Liver (tissue), 3 donors: ENCODE measurements at regions not wholly inside any gene's neighbourhood (a gene's known extent, or its start where the extent isn't known, plus 50 kb on each side); places are given as distances from the start of the nearest gene placed in this dataset.

Source experiments
- CTCF ChIP-seq: fragments of 150-350 bp; IDR thresholded peaks from 2 replicates; pipeline ENCODE4 v1.5.1; 2017; ENCODE audit warnings: improper control_type of control experiment, low read depth, low read length; ENCODE audit not compliant: missing input control
- EGR1 ChIP-seq, 2 donors: IDR thresholded peaks; 2 replicates each; pipeline ENCODE4 v1.6.1; 2016 to 2018; ENCODE audit warnings: antibody characterized with exemption in 2 of 2, low read depth in 2 of 2
- GABPA ChIP-seq, 2 donors: IDR thresholded peaks in 1 of 2; conservative IDR thresholded peaks in 1 of 2; 2 replicates each; pipeline ENCODE4 v1.6.1; 2016; ENCODE audit warnings: antibody characterized with exemption in 2 of 2, mild to moderate bottlenecking in 1 of 2, moderate library complexity in 1 of 2
- HNF4G ChIP-seq: IDR thresholded peaks from 2 replicates; pipeline ENCODE4 v1.6.1; 2016; ENCODE audit warnings: antibody characterized with exemption
- JUND ChIP-seq, 2 donors: IDR thresholded peaks; 2 replicates each; pipeline ENCODE4 v1.6.1; 2016; ENCODE audit warnings: antibody characterized with exemption in 2 of 2
- NR2F2 ChIP-seq: IDR thresholded peaks from 2 replicates; pipeline ENCODE4 v1.6.1; 2016; ENCODE audit warnings: antibody characterized with exemption
- RAD21 ChIP-seq, 2 donors: IDR thresholded peaks; 2 replicates each; pipeline ENCODE4 v1.6.1; 2016; ENCODE audit warnings: antibody characterized with exemption in 2 of 2, mild to moderate bottlenecking in 2 of 2
- TAF1 ChIP-seq: conservative IDR thresholded peaks from 2 replicates; pipeline ENCODE4 v1.6.1; 2016; ENCODE audit warnings: antibody characterized with exemption, mild to moderate bottlenecking
- YY1 ChIP-seq: IDR thresholded peaks from 2 replicates; pipeline ENCODE4 v1.6.1; 2016; ENCODE audit warnings: antibody characterized with exemption, mild to moderate bottlenecking
- TF ChIP-seq, protein P1 (sequence below): IDR thresholded peaks from 2 replicates; pipeline ENCODE4 v1.6.1; 2016; ENCODE audit warnings: antibody characterized with exemption, mild to moderate bottlenecking
- TF ChIP-seq, protein P2 (sequence below): IDR thresholded peaks from 2 replicates; pipeline ENCODE4 v1.6.1; 2016; ENCODE audit warnings: antibody characterized with exemption
- TF ChIP-seq, protein P3 (sequence below): IDR thresholded peaks from 2 replicates; pipeline ENCODE4 v1.6.1; 2016; ENCODE audit warnings: antibody characterized with exemption
- TF ChIP-seq, protein P4 (sequence below): IDR thresholded peaks from 2 replicates; pipeline ENCODE4 v1.6.1; 2016; ENCODE audit warnings: antibody characterized with exemption
- donor health status: healthy.
- donor health status: healthy.

- no peak for TF ChIP-seq CTCF
- TF ChIP-seq JUND (IDR thresholded peaks at IDR 0.05), result no peak
- TF ChIP-seq YY1, result no peak
- TF ChIP-seq, protein P1, sequence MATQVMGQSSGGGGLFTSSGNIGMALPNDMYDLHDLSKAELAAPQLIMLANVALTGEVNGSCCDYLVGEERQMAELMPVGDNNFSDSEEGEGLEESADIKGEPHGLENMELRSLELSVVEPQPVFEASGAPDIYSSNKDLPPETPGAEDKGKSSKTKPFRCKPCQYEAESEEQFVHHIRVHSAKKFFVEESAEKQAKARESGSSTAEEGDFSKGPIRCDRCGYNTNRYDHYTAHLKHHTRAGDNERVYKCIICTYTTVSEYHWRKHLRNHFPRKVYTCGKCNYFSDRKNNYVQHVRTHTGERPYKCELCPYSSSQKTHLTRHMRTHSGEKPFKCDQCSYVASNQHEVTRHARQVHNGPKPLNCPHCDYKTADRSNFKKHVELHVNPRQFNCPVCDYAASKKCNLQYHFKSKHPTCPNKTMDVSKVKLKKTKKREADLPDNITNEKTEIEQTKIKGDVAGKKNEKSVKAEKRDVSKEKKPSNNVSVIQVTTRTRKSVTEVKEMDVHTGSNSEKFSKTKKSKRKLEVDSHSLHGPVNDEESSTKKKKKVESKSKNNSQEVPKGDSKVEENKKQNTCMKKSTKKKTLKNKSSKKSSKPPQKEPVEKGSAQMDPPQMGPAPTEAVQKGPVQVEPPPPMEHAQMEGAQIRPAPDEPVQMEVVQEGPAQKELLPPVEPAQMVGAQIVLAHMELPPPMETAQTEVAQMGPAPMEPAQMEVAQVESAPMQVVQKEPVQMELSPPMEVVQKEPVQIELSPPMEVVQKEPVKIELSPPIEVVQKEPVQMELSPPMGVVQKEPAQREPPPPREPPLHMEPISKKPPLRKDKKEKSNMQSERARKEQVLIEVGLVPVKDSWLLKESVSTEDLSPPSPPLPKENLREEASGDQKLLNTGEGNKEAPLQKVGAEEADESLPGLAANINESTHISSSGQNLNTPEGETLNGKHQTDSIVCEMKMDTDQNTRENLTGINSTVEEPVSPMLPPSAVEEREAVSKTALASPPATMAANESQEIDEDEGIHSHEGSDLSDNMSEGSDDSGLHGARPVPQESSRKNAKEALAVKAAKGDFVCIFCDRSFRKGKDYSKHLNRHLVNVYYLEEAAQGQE, result no peak
- TF ChIP-seq, protein P2, sequence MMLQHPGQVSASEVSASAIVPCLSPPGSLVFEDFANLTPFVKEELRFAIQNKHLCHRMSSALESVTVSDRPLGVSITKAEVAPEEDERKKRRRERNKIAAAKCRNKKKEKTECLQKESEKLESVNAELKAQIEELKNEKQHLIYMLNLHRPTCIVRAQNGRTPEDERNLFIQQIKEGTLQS, result no peak
- TF ChIP-seq EGR1 (IDR thresholded peaks at IDR 0.05; ENCODE audit: low read depth in 2 of 2), result no peak
- TF ChIP-seq TAF1, result no peak
- no peak for TF ChIP-seq RAD21 (IDR thresholded peaks at IDR 0.05)
- no peak for TF ChIP-seq NR2F2
- no peak for TF ChIP-seq GABPA (IDR thresholded peaks at IDR 0.05 in 1 of 2, conservative IDR thresholded peaks at IDR 0.05 in 1 of 2)
- TF ChIP-seq, protein P3, sequence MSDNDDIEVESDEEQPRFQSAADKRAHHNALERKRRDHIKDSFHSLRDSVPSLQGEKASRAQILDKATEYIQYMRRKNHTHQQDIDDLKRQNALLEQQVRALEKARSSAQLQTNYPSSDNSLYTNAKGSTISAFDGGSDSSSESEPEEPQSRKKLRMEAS, result no peak
- TF ChIP-seq, protein P4, sequence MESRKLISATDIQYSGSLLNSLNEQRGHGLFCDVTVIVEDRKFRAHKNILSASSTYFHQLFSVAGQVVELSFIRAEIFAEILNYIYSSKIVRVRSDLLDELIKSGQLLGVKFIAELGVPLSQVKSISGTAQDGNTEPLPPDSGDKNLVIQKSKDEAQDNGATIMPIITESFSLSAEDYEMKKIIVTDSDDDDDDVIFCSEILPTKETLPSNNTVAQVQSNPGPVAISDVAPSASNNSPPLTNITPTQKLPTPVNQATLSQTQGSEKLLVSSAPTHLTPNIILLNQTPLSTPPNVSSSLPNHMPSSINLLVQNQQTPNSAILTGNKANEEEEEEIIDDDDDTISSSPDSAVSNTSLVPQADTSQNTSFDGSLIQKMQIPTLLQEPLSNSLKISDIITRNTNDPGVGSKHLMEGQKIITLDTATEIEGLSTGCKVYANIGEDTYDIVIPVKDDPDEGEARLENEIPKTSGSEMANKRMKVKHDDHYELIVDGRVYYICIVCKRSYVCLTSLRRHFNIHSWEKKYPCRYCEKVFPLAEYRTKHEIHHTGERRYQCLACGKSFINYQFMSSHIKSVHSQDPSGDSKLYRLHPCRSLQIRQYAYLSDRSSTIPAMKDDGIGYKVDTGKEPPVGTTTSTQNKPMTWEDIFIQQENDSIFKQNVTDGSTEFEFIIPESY, result no peak
- TF ChIP-seq HNF4G, result no peak
Observed at GRCh38 chr19:56971230-56971629, 130.7 kb upstream of the PEG3 start.
